ENCODE measurements at regions not wholly inside any gene's neighbourhood (a gene's known extent, or its start where the extent isn't known, plus 50 kb on each side); places are given as distances from the start of the nearest gene placed in this dataset.
"Not testable (repeated sequence)": the region's sequence is repeated elsewhere in the genome, so short reads cannot be mapped to it uniquely, and the experiment has no call there.

- intact Hi-C loops (cut with micrococcal nuclease): no loop called here
Observed at GRCh38 chr4:57911203-57911602, 801.0 kb upstream of the IGFBP7 start.

DNA sequence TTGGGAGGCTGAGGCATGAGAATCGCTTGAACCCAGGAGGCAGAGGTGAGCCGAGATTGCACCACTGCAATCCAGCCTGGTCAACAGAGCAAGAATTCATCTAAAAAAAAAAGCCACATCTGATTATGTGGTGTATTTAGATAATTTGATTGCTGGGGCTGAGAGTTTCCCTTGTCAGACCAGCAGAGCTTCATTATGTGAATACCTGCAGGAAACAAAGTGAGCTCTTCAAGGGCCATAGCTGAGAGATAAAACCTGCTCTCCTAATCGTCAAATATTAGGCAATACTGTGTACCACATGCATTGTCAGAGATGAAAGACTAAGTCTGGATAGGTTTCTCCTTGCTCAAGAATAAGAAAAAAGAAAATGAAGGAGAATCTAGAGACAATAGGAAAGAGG is 800.0 kb upstream of the IGFBP7 start:
- intact Hi-C loops (cut with micrococcal nuclease): no loop called here

GRCh38 chr4:57905965-57906364 is 795.8 kb upstream of the IGFBP7 start:
- intact Hi-C loops (cut with micrococcal nuclease): no loop called here

DNA sequence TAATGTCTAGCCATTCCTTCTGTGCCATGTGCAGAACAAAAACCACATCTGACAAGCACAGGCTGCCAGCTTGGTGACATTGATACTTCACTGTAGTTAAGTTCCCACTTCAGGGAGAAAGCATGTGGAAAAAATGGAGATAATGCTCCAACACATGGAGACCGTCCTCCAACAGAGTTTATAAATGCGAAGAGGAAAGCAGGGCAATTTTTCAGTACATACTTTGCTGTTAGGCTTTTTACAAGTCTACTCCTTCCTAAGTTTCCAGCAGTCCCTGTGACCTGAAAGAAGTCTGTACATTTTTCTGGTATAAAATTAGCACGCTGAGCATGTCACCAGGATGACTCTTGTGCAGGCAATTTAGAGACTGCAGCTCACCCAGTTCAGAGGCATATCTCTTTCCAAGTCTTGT is 766.9 kb upstream of the IGFBP7 start:
- intact Hi-C loops (cut with micrococcal nuclease): no loop called here

GRCh38 chr4:57875829-57876392 is 765.7 kb upstream of the IGFBP7 start:
- intact Hi-C loops (cut with micrococcal nuclease): no loop called here

DNA sequence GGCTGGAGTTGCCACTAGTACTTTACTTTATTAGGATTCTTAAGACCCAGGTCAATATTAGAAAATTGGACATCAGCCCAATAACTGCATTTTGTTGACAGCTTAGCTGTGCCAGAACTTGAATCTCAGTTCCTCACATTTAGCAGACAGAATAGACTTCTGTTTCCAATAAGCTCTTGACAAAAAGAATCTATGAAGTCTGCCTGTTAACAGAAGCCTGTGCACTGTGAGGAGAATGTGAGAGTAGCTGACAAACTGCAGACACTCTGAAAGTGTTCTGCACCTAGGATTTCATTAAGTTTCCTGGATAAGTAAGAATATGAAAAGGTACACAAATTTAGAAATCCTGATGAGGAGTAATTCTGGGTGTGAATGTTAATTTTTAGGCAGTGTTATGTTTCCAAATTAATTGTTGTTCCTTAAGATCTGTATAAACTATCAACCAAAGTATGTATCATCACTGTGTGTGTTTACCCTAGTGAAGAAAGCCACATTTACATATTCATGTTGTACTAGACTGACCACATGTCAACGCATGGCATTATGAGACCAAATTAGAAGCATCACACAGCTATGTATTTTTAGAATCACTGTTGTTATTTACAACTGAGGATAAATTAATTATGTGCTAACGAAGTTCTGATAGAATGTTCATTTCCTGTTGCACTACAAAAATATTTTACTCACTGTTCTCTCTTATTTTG is 756.4 kb upstream of the IGFBP7 start:
- intact Hi-C loops (cut with micrococcal nuclease): no loop called here

- intact Hi-C loops (cut with micrococcal nuclease): no loop called here
Observed at GRCh38 chr4:57865264-57865663, 755.1 kb upstream of the IGFBP7 start.

DNA sequence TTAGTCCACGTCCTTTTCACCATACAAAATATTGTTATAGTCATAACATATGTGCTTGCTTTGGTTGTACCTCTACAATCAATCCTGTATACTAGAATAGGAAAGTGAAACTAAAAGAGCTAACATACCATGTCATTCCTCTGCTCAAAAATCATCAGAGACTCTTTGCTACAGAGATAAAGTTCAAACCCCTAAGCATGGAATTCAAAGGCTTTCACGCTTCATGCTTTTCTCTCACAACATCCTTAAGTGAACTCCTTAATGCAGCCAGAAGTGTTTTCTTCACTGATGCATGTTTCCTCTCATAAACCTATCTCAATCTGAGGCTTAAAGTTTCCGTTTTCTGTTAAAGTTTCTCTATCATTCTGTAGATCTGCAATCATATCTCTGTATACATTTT is 744.6 kb upstream of the IGFBP7 start:
- intact Hi-C loops (cut with micrococcal nuclease): no loop called here

DNA sequence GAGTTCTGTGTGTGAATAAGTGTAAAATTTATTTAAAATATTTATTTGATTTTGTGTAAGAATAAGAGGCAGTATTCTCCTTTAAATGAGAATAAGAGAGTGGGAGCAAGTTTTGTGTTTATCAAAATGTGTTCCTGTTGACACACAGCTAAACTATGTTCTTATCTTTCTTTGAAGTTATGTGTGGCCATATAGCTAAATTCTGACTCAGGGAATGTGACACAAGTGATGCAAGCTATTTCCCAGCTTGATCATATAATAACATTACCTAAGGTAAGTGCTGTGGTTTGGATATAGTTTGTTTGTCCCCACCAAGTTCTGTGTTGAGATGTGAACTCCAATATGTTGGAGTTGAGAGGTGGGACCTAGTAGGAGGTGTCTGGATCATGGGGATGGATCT is 740.0 kb upstream of the IGFBP7 start:
- intact Hi-C loops (cut with micrococcal nuclease): no loop called here

- intact Hi-C loops (cut with micrococcal nuclease): no loop called here
Observed at GRCh38 chr4:57832083-57832482, 721.9 kb upstream of the IGFBP7 start.

GRCh38 chr4:57789666-57790065 is 679.5 kb upstream of the IGFBP7 start:
- intact Hi-C loops (cut with micrococcal nuclease): no loop called here

DNA sequence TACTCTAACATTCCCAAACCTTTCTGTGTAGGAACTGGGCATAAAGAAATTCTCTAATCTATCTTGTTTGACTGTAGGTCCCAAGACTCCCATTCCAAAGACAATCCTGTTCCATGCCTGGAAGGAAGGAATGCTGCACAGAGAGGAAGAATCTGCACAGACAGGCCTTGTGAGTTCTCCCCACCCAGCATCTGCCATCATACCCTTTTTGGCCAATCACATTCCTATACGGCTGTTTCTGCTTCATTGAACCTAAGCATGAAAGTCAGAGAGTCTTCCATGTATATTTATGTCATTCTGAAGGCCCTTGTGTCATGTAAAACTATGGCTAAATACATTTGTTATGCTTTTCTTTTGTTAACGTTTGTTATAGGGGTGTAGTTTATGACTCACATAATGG is 667.7 kb upstream of the IGFBP7 start:
- intact Hi-C loops (cut with micrococcal nuclease): no loop called here

GRCh38 chr4:57774681-57775080 is 664.5 kb upstream of the IGFBP7 start:
- intact Hi-C loops (cut with micrococcal nuclease): no loop called here

GRCh38 chr4:57774171-57774570 is 664.0 kb upstream of the IGFBP7 start:
- intact Hi-C loops (cut with micrococcal nuclease): no loop called here

GRCh38 chr4:57766341-57766740 is 656.2 kb upstream of the IGFBP7 start:
- intact Hi-C loops (cut with micrococcal nuclease): no loop called here

GRCh38 chr4:57764856-57765255 is 654.7 kb upstream of the IGFBP7 start:
- intact Hi-C loops (cut with micrococcal nuclease): no loop called here

DNA sequence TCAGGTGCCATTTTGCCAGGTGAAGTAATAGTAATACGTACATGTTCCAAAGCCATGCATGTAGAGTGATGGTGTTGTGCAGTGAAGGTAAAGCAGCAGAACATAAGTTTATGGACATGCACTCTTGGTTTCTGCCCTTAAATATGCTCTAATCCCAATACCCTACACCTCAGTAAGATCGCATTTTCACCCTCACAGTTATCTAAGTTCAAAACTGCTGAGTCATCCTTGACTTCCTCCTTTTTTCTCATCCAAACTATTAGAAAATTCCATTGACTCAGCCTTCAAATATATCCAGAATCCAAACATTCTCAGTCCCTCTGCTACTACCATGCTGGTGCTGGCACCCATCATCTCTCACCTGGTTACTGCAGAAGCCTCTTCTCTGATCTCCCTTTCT is 652.9 kb upstream of the IGFBP7 start:
- intact Hi-C loops (cut with micrococcal nuclease): no loop called here

- intact Hi-C loops (cut with micrococcal nuclease): no loop called here
Observed at GRCh38 chr4:57740625-57741190, 630.5 kb upstream of the IGFBP7 start.

DNA sequence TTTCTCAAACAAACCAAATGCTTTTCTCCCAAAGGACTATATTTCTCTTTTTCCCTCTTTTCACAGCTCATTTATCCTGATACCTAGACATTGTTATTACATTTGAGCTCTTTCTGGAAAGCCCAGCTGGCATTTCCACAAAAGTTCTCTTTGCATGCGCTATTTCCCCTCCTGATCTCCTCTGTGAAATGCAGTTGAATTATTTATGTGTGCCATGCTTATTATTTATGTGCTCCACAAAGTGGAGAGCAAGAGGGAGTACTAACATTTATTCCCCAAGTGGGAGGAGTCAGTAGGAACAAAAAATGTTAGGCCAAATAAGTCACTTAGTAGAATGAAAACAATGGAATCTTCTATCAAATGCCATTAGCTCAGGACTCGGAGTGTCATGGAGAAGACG is 626.6 kb upstream of the IGFBP7 start:
- intact Hi-C loops (cut with micrococcal nuclease): no loop called here

- intact Hi-C loops (cut with micrococcal nuclease): no loop called here
Observed at GRCh38 chr4:57734104-57734670, 624.0 kb upstream of the IGFBP7 start.

- intact Hi-C loops (cut with micrococcal nuclease): not testable (repeated sequence)
Observed at GRCh38 chr4:57729775-57730570, 619.8 kb upstream of the IGFBP7 start.

DNA sequence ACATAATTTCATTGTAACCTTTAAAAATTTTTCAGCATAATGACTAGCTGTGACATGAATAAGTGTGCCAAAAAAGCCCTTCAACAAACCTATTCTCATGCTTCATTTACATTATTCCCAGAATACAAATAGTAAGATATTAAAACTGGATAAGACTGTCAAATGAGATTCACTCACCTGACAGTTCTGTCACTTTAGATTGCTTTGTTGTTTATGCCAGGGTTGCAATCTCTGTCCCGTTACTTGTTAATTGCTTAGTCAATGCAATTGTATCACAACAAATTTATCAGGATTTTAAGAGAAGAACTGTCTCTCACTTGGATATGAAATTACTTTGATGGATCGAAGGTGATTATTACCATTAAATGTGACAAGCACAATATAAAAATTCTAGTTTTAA is 616.0 kb upstream of the IGFBP7 start:
- intact Hi-C loops (cut with micrococcal nuclease): no loop called here

Data from T-helper 2 cell treated with Interferon-gamma antibody and Interleukin-4, amounts not matched to agents 100 ng/mL and 5 ng/mL, for 36 hours (primary cell).